Inflammatory macrophage treated with lipopolysaccharide for 4 hours (primary cell): ENCODE measurements at regions not wholly inside any gene's neighbourhood (a gene's known extent, or its start where the extent isn't known, plus 50 kb on each side); places are given as distances from the start of the nearest gene placed in this dataset.

ENCODE experiments used
- DNase-seq: peaks from one replicate; pipeline ENCODE4 v3.0.0-alpha.2; 2020

DNA sequence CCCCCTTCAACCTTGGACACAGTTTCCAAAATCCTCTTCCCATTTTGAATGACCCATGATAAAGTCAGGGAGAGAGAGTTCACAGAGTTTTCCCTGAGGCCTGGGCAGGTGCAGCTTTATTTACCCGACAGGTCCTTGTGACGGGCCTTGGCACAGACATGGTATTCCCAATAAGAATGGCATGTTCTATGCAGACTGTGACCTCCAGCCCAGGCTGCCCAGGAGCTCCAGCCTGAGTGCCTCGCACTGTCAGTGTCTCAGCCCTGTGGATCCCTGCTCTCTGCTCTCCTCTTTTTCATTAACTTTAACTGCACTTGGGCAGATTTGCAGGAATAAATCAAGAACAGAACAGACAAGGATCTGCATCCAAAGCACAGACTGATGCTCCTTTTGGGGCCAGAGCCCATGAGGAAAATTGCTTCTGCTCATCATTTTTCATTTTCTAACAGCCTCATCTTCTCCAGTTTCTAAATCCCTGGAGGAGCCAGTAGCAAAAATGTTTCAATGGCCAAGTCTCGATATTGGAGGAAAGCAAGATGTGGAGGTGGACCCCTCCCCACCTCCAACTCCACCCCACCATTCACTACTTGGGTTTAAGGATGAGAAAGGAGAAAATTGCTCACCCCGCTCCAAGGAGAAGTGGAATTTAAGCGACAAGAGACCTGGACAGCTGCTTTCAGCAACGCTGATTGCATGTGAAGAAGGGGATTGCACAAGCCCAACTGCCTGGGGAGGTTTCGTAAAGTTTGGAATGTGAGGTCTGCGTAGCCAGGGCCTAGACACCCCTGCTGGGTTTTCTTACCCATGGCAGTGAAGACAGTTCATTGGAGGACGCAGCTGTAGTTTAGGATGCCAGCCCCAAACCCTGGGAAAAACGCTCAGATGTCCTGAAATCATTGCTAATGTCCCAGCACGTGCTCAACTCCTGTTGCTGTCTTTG is 225.9 kb downstream of the WDR11 start:
- DNase-seq, result peak; percentile 14

GRCh38 chr10:121078036-121078435 is 226.9 kb downstream of the WDR11 start:
- DNase-seq, result no peak

DNA sequence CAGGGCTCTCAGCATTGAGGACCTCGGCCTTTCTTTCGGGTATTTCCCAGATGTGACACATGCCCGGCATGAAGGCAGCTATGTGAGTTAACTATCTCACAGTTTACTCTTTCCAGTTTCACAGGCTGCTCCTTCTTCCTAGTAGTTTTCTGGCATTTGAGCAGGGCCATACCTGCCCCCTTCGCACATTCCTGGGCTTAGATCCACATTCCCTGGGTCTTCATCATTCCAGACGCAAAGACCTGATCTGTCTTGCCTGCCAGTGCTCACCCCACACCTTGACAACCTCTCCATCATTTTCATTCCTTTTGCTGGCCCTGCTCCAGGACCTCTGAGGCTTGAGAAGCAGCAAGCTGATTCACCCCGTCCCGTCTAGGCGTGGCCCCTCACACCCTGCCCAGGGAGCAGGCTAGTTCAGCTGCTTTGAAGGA is 227.5 kb downstream of the WDR11 start:
- no peak for DNase-seq

DNA sequence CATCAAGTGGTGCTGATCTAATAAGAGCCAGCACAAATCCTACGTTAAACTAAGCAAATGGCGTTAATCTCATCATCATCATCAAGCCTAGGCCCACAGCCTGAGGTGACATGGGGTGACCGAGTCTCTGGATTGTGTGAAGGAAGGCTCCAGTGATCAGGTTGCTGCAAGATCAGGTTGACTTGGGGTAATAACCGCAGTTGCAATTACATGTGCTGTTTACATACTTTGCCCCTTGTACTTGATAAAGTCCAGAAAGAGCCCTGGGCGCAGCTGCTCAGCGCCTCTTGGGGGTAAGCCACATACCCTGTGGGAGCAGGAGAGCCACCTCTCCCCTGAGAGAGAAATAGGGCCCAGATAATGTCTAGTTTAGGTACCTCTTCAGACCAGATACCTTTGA is 228.1 kb downstream of the WDR11 start:
- DNase-seq, result no peak

DNA sequence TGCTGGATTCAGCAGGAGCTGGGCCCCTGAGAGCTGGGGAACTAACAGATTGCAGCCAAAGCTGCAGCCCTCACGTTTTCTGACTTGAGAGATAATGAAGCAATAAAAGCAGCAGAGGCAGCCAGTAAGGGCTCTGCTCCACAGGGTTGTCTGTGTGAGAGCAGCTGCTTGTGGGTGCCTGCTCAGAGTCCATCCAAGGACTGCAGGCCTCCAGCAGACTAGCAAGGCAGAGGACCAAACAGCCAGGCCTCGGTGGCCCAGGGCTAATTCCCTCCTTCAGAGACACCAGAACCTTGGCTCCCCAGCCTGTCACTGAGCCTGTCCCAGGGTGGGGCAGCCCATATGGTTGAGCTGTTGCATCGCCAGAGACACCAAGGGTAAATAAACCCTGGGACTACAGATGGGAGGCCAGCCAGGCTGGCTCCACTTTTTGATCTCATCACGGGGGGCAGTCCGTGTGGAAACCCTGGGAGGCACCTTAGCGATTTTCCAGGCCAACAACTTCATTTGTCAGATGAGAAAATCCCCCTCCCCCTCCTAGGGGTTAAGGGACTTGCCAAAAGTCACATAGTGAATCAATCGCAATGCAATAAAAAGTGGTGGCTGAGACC is 229.2 kb downstream of the WDR11 start:
- DNase-seq, result no peak

DNA sequence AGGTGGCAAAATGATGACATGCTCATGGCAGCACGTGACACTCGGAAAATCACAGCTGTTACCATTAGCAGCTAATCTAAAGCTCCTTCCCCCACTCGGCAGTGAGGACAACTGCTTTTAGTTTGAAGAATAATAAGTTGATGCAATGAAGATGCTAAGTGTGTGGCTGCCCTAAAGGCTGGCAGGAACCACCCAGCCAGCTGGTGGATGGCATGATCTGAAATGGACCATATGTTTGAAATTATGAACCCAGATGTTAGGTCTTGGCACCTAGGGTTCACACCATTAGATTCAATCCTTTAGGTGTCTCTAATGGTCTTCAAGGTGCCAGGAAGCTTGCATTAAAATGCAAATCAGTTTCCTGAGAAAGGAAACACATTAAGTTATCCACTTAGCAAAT is 230.1 kb downstream of the WDR11 start:
- no peak for DNase-seq

GRCh38 chr10:121082984-121083383 is 231.8 kb downstream of the WDR11 start:
- no peak for DNase-seq

- DNase-seq, result no peak
Measured at GRCh38 chr10:121084016-121084674, 233.0 kb downstream of the WDR11 start.

DNA sequence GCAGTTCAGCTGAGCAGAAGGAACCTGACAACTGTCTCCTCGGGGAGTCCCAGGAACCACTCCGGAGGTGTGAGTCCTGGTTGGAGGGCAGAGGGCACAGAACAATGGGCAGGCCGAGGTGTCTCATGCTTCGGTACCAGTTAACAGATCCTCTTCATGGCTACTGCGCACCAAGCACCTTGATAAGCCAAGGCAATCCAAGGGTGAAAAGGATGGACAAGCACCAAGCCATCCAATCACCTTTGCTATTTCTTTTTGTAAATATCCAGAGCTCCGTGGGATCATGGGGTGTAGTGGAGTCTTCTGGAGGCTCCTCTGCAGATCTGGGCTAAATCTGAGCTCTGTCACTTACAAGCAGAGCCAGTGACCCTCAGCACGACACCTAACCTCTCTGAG is 233.5 kb downstream of the WDR11 start:
- no peak for DNase-seq

DNA sequence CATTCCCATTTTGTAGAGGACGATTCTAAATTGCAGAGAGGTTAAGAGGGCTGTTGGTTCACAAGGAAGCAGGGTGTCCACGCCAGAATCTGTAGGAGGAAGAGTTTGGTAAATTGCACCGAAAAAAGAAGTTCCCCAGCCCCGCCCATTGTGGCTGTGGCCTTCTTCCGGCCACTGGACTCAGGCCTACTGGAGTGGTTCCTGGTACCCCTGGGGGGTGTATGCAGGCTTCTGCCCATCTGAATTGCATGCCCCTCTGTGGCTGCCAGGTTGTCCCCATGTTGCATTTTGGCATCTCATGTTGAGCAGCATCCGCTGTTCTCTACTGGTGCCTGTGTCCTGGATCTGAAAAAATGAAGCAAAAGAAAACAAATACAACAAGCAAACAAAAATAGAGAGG is 234.2 kb downstream of the WDR11 start:
- peak; percentile 2 for DNase-seq

- DNase-seq, result no peak
Measured at GRCh38 chr10:121087129-121087528, 236.0 kb downstream of the WDR11 start.

- DNase-seq, result no peak
Measured at GRCh38 chr10:121087688-121088087, 236.5 kb downstream of the WDR11 start.

DNA sequence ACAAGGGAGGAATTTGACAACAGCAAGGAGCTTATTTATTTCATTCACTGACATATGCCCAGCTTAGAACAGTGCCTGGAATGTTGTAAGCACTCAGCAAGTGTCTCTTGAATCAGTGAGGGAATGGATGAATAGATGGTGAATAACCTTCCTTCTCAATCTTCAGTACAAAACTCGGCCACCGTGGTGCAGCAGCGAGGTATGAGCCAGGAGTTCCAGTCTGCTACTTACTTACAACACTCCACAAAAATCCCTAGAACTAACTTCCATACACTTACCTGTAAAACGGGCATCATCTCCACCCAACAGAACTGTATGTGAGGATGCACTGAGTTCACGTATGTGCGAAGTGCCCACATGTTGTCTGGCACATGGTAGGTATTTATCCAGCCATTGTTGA is 237.4 kb downstream of the WDR11 start:
- no peak for DNase-seq

GRCh38 chr10:121089434-121089833 is 238.3 kb downstream of the WDR11 start:
- no peak for DNase-seq

DNA sequence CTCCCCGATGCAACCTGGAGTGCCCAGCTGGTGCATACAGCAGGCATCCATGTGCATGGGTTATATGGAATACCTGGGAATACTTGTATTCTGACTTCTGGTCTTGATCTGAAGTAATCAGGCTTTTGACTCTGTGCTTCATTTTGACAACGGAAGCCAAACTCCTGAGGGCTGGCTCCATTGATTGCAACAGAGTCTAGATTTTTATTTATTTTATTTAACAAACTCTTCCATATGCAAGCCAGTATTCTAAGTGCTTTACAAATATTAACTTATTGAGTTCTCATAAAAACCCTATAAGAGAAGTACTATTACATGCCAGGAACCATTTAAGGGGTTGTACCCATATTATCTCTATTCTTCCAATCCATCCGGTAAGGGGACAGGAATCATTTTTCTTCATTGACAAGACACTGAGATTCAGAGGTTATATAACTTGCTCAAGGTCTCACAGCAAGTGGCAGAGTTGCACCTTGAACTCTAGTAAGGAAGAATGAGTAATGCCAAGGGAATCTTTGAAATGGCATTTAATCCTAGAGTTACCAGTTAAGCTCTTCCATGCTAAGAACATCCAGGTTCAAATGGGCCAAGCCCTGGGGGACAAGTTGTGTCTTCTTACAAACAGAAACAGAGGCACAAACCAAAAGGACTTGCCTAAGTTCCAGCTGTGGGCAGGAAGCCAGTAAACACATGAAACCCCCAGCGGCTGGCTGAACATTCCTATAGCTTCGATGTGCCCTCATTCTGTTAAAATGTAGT is 241.0 kb downstream of the WDR11 start:
- DNase-seq, result no peak

DNA sequence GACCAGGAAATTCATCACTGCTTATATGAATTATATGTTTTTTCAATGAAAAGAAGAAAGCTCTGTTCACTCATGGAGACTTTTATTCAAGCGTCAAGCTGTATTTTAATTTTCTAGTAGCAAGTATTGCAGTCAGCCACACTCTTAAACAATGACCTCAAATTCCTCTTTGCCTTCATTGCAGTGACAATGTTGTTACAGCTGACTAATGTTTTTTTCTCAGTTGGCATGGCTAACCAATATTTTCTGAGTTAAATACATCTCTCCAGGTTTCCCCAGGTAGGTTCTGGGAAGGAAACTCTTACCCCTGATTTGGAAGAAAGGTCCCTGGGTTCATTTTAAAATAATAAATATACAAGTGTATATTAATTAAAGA is 241.5 kb downstream of the WDR11 start:
- DNase-seq, result no peak

DNA sequence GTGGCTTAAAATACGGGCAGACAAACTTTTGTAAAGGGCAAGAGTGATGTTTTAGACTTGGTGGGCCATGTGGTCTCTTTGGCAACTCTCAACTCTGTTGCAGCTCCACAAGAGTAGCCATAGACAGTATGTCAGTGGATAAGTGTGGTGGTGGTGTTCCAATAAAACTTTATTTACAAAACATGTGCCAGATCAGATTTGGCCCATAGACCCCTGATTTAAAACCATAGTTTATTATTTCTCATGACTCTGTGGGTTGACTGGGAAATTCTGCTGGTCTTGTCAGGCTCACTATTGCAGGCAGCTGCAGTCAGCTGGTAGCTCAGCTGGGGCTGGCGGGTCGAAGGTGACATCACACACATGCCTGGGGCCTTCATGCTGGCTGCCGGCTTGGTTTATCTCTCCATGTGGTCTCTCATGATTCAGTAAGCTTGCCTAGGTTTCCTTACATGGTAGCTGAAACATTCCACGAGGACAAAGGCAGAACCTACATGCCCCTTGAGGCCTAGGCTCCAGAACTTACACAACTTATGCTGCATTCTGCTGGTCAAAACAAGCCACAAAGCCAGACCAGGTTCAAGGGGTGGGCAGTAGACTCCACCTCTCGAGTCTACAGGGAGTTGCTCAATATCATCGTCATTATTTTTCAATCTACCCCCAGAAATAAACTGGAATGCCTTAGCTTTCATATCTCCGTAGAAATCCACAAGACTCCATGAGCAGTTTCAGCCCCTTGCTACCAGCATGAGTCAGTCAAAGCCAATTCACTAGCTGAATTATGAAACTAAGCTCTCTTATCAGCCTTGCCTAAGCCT is 245.7 kb downstream of the WDR11 start:
- no peak for DNase-seq

DNA sequence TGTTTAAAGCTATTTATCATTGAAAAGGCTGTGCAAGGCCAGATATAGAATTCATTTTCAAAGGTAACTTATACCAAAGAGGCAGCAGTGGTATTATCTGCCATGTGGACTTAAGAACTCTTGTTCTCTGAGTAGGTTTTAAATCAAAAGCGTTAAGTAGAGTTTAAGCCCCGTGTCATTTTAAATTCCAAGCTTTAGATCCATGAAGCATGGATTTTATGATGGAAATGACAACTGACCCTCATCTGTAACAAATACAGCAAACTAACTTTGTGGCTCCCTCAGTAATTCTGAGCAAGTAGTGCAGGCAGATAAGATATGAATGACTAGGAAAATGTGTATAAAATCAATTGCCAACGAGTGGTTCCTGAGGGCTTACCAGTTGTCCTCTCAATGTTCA is 247.0 kb downstream of the WDR11 start:
- DNase-seq, result no peak

GRCh38 chr10:121098751-121099150 is 247.6 kb downstream of the WDR11 start:
- no peak for DNase-seq

GRCh38 chr10:121099181-121099580 is 248.0 kb downstream of the WDR11 start:
- DNase-seq, result no peak

GRCh38 chr10:121099592-121099991 is 248.4 kb downstream of the WDR11 start:
- no peak for DNase-seq

GRCh38 chr10:121101561-121101960 is 250.4 kb downstream of the WDR11 start:
- no peak for DNase-seq
